H9 (cell line): ENCODE measurements at regions not wholly inside any gene's neighbourhood (a gene's known extent, or its start where the extent isn't known, plus 50 kb on each side); places are given as distances from the start of the nearest gene placed in this dataset.

ENCODE experiments used
- DNase-seq: peaks from one replicate; pipeline ENCODE4 v3.0.0-alpha.2; 2017
- H2AFZ ChIP-seq: one replicate; pipeline ENCODE4 v1.6.1; 2013; ENCODE audit warnings: mild to moderate bottlenecking, low read length, control low read depth, moderate library complexity
- H2AK5ac ChIP-seq: 2 replicates; pipeline ENCODE4 v1.6.1; 2013; ENCODE audit warnings: low read length, control low read depth, mixed read lengths; ENCODE audit not compliant: insufficient read length
- H2BK120ac ChIP-seq: one replicate; pipeline ENCODE4 v1.6.1; 2013; ENCODE audit warnings: low read depth, mild to moderate bottlenecking, low read length, control low read depth, inconsistent platforms; ENCODE audit not compliant: poor library complexity, severe bottlenecking
- H2BK12ac ChIP-seq: 2 replicates; pipeline ENCODE4 v1.6.1; 2013; ENCODE audit warnings: low read length, control low read depth, mixed read lengths, low read depth; ENCODE audit not compliant: insufficient read length
- H2BK15ac ChIP-seq: 2 replicates; pipeline ENCODE4 v1.6.1; 2013; ENCODE audit warnings: low read depth, low read length, control low read depth
- H2BK20ac ChIP-seq: one replicate; pipeline ENCODE4 v1.6.1; 2013; ENCODE audit warnings: low read depth, mild to moderate bottlenecking, low read length, control low read depth, inconsistent platforms; ENCODE audit not compliant: poor library complexity, severe bottlenecking
- H2BK5ac ChIP-seq: 2 replicates; pipeline ENCODE4 v1.6.1; 2013; ENCODE audit warnings: low read length, control low read depth, mixed read lengths; ENCODE audit not compliant: insufficient read length
- H3K14ac ChIP-seq: 2 replicates; pipeline ENCODE4 v1.6.1; 2013; ENCODE audit warnings: low read length, control low read depth; ENCODE audit not compliant: insufficient read depth
- H3K18ac ChIP-seq: 2 replicates; pipeline ENCODE4 v1.6.1; 2013; ENCODE audit warnings: low read depth, mild to moderate bottlenecking, mixed read lengths, low read length, control low read depth; ENCODE audit not compliant: insufficient read length
- H3K23ac ChIP-seq: 2 replicates; pipeline ENCODE4 v1.6.1; 2013; ENCODE audit warnings: low read length, control low read depth, mixed read lengths, low read depth; ENCODE audit not compliant: insufficient read length
- H3K23me2 ChIP-seq: 2 replicates; pipeline ENCODE4 v1.6.1; 2013; ENCODE audit warnings: low read depth, mild to moderate bottlenecking, mixed read lengths, low read length, control low read depth; ENCODE audit not compliant: insufficient read length, poor library complexity, severe bottlenecking
- H3K27ac ChIP-seq: 2 replicates; pipeline ENCODE4 v1.5.1; 2013; ENCODE audit warnings: low read length, control low read depth, mixed read lengths, low read depth; ENCODE audit not compliant: insufficient read length
- H3K27me3 ChIP-seq: 2 replicates; pipeline ENCODE4 v1.6.1; 2013; ENCODE audit warnings: low read length, control low read depth, inconsistent platforms; ENCODE audit not compliant: insufficient read depth
- H3K4ac ChIP-seq: 2 replicates; pipeline ENCODE4 v1.6.1; 2013; ENCODE audit warnings: low read depth, mild to moderate bottlenecking, control low read depth, inconsistent platforms, low read length, moderate library complexity
- H3K4me1 ChIP-seq: 2 replicates; pipeline ENCODE4 v1.6.1; 2013; ENCODE audit warnings: low read length, control low read depth, inconsistent platforms; ENCODE audit not compliant: insufficient read depth
- H3K4me2 ChIP-seq: 2 replicates; pipeline ENCODE4 v1.6.1; 2013; ENCODE audit warnings: low read length, control low read depth, mixed read lengths; ENCODE audit not compliant: insufficient read length, insufficient read depth
- H3K56ac ChIP-seq: 2 replicates; pipeline ENCODE4 v1.6.1; 2013; ENCODE audit warnings: low read depth, mild to moderate bottlenecking, mixed read lengths, low read length, control low read depth; ENCODE audit not compliant: insufficient read length
- H3K79me1 ChIP-seq: 2 replicates; pipeline ENCODE4 v1.6.1; 2013; ENCODE audit warnings: low read depth, mild to moderate bottlenecking, moderate library complexity, low read length, control low read depth, inconsistent platforms; ENCODE audit not compliant: insufficient read depth, poor library complexity, severe bottlenecking
- H3K79me2 ChIP-seq: 2 replicates; pipeline ENCODE4 v1.6.1; 2013; ENCODE audit warnings: low read length, control low read depth, inconsistent platforms; ENCODE audit not compliant: insufficient read depth
- H3K9ac ChIP-seq: 2 replicates; pipeline ENCODE4 v1.6.1; 2013; ENCODE audit warnings: low read length, control low read depth, mixed read lengths; ENCODE audit not compliant: insufficient read length; ENCODE audit errors: extremely low read depth
- H3K9me3 ChIP-seq: one replicate; pipeline ENCODE4 v1.6.1; 2013; ENCODE audit warnings: low read depth, low read length, inconsistent platforms; ENCODE audit not compliant: control insufficient read depth
- H3T11ph ChIP-seq: one replicate; pipeline ENCODE4 v1.6.1; 2013; ENCODE audit warnings: mild to moderate bottlenecking, low read length, control low read depth, inconsistent platforms
- H4K20me1 ChIP-seq: one replicate; pipeline ENCODE4 v1.6.1; 2013; ENCODE audit not compliant: control insufficient read depth, insufficient read length, insufficient read depth
- H4K5ac ChIP-seq: 2 replicates; pipeline ENCODE4 v1.6.1; 2013; ENCODE audit warnings: low read depth, mild to moderate bottlenecking, mixed read lengths, low read length, control low read depth; ENCODE audit not compliant: insufficient read length
- H4K8ac ChIP-seq: replicated peaks from 2 replicates; pipeline ENCODE4 v1.6.1; 2013; ENCODE audit warnings: low read length, control low read depth, mixed read lengths, low read depth; ENCODE audit not compliant: insufficient read length
- H4K91ac ChIP-seq: 2 replicates; pipeline ENCODE4 v1.6.1; 2013; ENCODE audit warnings: low read depth, mild to moderate bottlenecking, moderate library complexity, mixed read lengths, low read length, control low read depth; ENCODE audit not compliant: insufficient read length
- H3K27ac Mint-ChIP-seq, 3 experiments: 2 replicates in 2 of 3; 3 replicates in 1 of 3; pipeline ENCODE4 v1.8.0; 2020 to 2021; ENCODE audit warnings: mixed read lengths in 3 of 3, mild to moderate bottlenecking in 1 of 3, moderate library complexity in 1 of 3
- H3K27me3 Mint-ChIP-seq: 2 replicates; pipeline ENCODE4 v1.8.0; 2021; ENCODE audit warnings: low read depth, mild to moderate bottlenecking, moderate library complexity, mixed read lengths
- H3K36me3 Mint-ChIP-seq, 3 experiments: 2 replicates in 2 of 3; 3 replicates in 1 of 3; pipeline ENCODE4 v1.8.0; 2020 to 2021; ENCODE audit warnings: low read depth in 3 of 3, mixed read lengths in 3 of 3; ENCODE audit not compliant: insufficient read depth in 1 of 3
- H3K4me1 Mint-ChIP-seq, 2 experiments: 2 replicates each; pipeline ENCODE4 v1.8.0; 2020; ENCODE audit warnings: mixed read lengths in 2 of 2
- H3K4me3 Mint-ChIP-seq, 2 experiments: 2 replicates in 1 of 2; 3 replicates in 1 of 2; pipeline ENCODE4 v1.8.0; 2020 to 2021; ENCODE audit warnings: mild to moderate bottlenecking in 2 of 2, mixed read lengths in 2 of 2, moderate library complexity in 1 of 2
- H3K9me3 Mint-ChIP-seq, 2 experiments: 2 replicates in 1 of 2; 3 replicates in 1 of 2; pipeline ENCODE4 v1.8.0; 2020; ENCODE audit warnings: mild to moderate bottlenecking in 2 of 2, mixed read lengths in 2 of 2, moderate library complexity in 1 of 2
- WGBS: extraction: QIAGEN DNeasy Blood & Tissue Kit; methylation state at CpG from one replicate; pipeline ENCODE4 v1.1.7; 2013; ENCODE audit warnings: missing lambda C conversion rate, low lambda C conversion rate, mixed read lengths; ENCODE audit not compliant: insufficient read length; ENCODE audit errors: extremely low coverage; 5-methylcytosine and 5-hydroxymethylcytosine counted together
- TF ChIP-seq, protein P1 (sequence below): fragments of 200-600 bp; sonication (generic); conservative IDR thresholded peaks from 3 replicates; pipeline ENCODE4 v1.8.0; 2021; ENCODE audit warnings: antibody characterized with exemption, mild to moderate bottlenecking

DNA sequence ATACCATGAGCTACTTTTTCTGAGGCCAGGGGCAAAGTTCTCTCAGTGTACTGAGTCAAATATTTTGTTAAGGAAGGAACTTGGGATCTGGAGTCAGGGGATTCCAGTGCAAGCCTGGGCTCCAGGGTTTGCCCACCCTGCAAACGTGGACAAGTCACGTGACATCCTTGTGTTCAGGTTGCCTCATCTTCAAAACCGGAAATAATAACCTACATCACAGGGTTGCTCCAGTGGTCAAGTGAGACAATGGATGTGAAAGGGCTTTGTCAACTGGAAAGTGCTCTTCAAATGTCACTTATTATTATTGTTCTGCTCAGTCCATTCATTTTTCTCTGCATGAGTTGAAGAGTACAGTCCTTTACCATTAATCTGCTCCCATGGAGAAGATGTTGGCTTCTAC is 414.9 kb downstream of the COG6 start:
- Histone ChIP-seq H2BK12ac (no peak overlapping the region), H3K9ac (no peak overlapping the region), H4K8ac (no peak overlapping the region), H2BK15ac (no peak overlapping the region), H4K91ac (no peak overlapping the region), H3K14ac (no peak overlapping the region), H3K9me3 (no peaks in the 10 kb centered on the region), H3K18ac (no peak overlapping the region), H3K4ac (no peak overlapping the region), H3K23ac (no peak overlapping the region), H4K5ac (no peak overlapping the region), H3K27me3 (no peaks in the 10 kb centered on the region), H2BK5ac (no peak overlapping the region), H3T11ph (no peak overlapping the region), H2AK5ac (no peak overlapping the region), H2BK20ac (no peak overlapping the region), H3K79me1 (no peaks in the 10 kb centered on the region), H2BK120ac (no peak overlapping the region), H3K27ac (no peak overlapping the region), H3K4me1 (no peaks in the 10 kb centered on the region; the same call in 1 of the 2 replicates), H3K23me2 (no peaks in the 10 kb centered on the region), H4K20me1 (no peaks in the 10 kb centered on the region), H2AFZ (no peak overlapping the region), H3K79me2 (no peaks in the 10 kb centered on the region), H3K56ac (no peak overlapping the region), H3K4me2 (no peak overlapping the region)
- H3K27me3 Mint-ChIP-seq, result no peaks in the 10 kb centered on the region
- H3K4me1 Mint-ChIP-seq, result peaks cover 22% of the 10 kb centered on the region in 2 experiments
- H3K27ac Mint-ChIP-seq, result no peak overlapping the region
- no CpG with 5 or more reads among the region's 3 CpGs for WGBS
- no peak overlapping the region for H3K4me3 Mint-ChIP-seq
- H3K9me3 Mint-ChIP-seq, result no peaks in the 10 kb centered on the region
- no peak for DNase-seq
- no peaks in the 10 kb centered on the region for H3K36me3 Mint-ChIP-seq
- TF ChIP-seq, protein P1, sequence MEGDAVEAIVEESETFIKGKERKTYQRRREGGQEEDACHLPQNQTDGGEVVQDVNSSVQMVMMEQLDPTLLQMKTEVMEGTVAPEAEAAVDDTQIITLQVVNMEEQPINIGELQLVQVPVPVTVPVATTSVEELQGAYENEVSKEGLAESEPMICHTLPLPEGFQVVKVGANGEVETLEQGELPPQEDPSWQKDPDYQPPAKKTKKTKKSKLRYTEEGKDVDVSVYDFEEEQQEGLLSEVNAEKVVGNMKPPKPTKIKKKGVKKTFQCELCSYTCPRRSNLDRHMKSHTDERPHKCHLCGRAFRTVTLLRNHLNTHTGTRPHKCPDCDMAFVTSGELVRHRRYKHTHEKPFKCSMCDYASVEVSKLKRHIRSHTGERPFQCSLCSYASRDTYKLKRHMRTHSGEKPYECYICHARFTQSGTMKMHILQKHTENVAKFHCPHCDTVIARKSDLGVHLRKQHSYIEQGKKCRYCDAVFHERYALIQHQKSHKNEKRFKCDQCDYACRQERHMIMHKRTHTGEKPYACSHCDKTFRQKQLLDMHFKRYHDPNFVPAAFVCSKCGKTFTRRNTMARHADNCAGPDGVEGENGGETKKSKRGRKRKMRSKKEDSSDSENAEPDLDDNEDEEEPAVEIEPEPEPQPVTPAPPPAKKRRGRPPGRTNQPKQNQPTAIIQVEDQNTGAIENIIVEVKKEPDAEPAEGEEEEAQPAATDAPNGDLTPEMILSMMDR, result no peak
